Uterus (tissue), 2 donors: ENCODE measurements at regions not wholly inside any gene's neighbourhood (a gene's known extent, or its start where the extent isn't known, plus 50 kb on each side); places are given as distances from the start of the nearest gene placed in this dataset.

Experiments
- POLR2A ChIP-seq, 2 donors: fragments of 450-650 bp; IDR thresholded peaks; one replicate each; pipeline ENCODE4 v1.6.1; 2016; ENCODE audit warnings: antibody characterized with exemption in 2 of 2, mild to moderate bottlenecking in 1 of 2, moderate library complexity in 1 of 2
- TF ChIP-seq, protein P1 (sequence below), 4 experiments: fragments of 200-600 bp in 2 of 4; fragments of 450-650 bp in 2 of 4; sonication (generic) in 2 of 4; IDR thresholded peaks; one replicate each; pipeline ENCODE4 v1.5.1; 2016 to 2019; ENCODE audit warnings: antibody characterized with exemption in 4 of 4, mild to moderate bottlenecking in 2 of 4, moderate library complexity in 1 of 4

DNA sequence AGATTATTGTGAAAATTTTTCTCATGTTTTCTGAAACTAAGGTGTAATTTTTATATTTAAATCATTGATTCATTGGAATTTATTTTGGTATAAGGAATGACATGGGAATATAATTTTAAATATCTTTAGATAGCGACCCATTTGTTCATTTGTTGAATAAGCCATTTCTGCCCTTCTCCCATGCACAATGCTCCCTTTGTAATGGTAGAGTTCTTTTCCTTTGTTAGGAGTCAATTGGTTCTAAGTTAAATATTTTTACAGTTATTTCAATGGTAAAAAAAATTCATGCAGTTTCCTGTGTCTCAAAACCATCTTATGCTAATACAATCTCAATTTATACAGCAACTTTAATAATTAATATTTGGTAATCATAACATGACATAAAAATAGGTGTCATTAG, 218.8 kb upstream of the C11orf87 start:
- TF ChIP-seq, protein P1, sequence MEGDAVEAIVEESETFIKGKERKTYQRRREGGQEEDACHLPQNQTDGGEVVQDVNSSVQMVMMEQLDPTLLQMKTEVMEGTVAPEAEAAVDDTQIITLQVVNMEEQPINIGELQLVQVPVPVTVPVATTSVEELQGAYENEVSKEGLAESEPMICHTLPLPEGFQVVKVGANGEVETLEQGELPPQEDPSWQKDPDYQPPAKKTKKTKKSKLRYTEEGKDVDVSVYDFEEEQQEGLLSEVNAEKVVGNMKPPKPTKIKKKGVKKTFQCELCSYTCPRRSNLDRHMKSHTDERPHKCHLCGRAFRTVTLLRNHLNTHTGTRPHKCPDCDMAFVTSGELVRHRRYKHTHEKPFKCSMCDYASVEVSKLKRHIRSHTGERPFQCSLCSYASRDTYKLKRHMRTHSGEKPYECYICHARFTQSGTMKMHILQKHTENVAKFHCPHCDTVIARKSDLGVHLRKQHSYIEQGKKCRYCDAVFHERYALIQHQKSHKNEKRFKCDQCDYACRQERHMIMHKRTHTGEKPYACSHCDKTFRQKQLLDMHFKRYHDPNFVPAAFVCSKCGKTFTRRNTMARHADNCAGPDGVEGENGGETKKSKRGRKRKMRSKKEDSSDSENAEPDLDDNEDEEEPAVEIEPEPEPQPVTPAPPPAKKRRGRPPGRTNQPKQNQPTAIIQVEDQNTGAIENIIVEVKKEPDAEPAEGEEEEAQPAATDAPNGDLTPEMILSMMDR (IDR thresholded peaks at IDR 0.05), result no peak
- no peak for TF ChIP-seq POLR2A (IDR thresholded peaks at IDR 0.05)
